Tibial nerve (tissue), 4 donors: ENCODE measurements at regions not wholly inside any gene's neighbourhood (a gene's known extent, or its start where the extent isn't known, plus 50 kb on each side); places are given as distances from the start of the nearest gene placed in this dataset.
A peak's percentile ranks its signal among the peaks of the same experiment; 100 is the strongest.

Source experiments
- DNase-seq, 2 donors: peaks; one replicate each; pipeline ENCODE4 v3.0.0-alpha.2; 2019; ENCODE audit warnings: low spot score in 2 of 2
- H3K27ac ChIP-seq, 4 donors: fragments of 200-600 bp; sonication (generic) in 3 of 4; one replicate each; pipeline ENCODE4 v1.5.1; 2017 to 2019; ENCODE audit warnings: mild to moderate bottlenecking in 1 of 4
- H3K27me3 ChIP-seq, 2 donors: fragments of 200-600 bp; sonication (generic) in 1 of 2; one replicate each; pipeline versions ENCODE4 v1.5.1 to v1.6.0; 2017 to 2019
- H3K36me3 ChIP-seq, 3 donors: fragments of 200-600 bp; sonication (generic); one replicate each; pipeline ENCODE4 v1.5.1; 2018 to 2019
- H3K4me1 ChIP-seq, 4 donors: fragments of 200-600 bp; sonication (generic) in 3 of 4; one replicate each; pipeline ENCODE4 v1.5.1; 2017 to 2019
- H3K4me3 ChIP-seq, 4 donors: fragments of 200-600 bp; sonication (generic) in 3 of 4; one replicate each; pipeline ENCODE4 v1.5.1; 2017 to 2019; ENCODE audit warnings: mild to moderate bottlenecking in 1 of 4, moderate library complexity in 1 of 4
- H3K9me3 ChIP-seq, 4 donors: fragments of 200-600 bp; sonication (generic) in 3 of 4; one replicate each; pipeline ENCODE4 v1.5.1; 2017 to 2019
- EP300 ChIP-seq, 2 donors: sonication (generic); formaldehyde crosslinking; IDR thresholded peaks; one replicate each; pipeline ENCODE4 v1.6.1; 2017; ENCODE audit warnings: antibody characterized with exemption in 2 of 2, mild to moderate bottlenecking in 1 of 2
- POLR2A ChIP-seq, 2 donors: fragments of 450-650 bp; IDR thresholded peaks; one replicate each; pipeline ENCODE4 v1.6.1; 2017; ENCODE audit warnings: antibody characterized with exemption in 2 of 2, mild to moderate bottlenecking in 2 of 2, moderate library complexity in 2 of 2
- WGBS, 2 donors: methylation state at CpG; one replicate each; pipeline ENCODE4 v1.1.5; 2018; 5-methylcytosine and 5-hydroxymethylcytosine counted together
- TF ChIP-seq, protein P1 (sequence below), 5 experiments: fragments of 200-600 bp in 3 of 5; fragments of 450-650 bp in 2 of 5; sonication (generic) in 3 of 5; IDR thresholded peaks; one replicate each; pipeline ENCODE4 v1.5.1; 2016 to 2019; ENCODE audit warnings: antibody characterized with exemption in 5 of 5, mild to moderate bottlenecking in 3 of 5, moderate library complexity in 2 of 5

DNA sequence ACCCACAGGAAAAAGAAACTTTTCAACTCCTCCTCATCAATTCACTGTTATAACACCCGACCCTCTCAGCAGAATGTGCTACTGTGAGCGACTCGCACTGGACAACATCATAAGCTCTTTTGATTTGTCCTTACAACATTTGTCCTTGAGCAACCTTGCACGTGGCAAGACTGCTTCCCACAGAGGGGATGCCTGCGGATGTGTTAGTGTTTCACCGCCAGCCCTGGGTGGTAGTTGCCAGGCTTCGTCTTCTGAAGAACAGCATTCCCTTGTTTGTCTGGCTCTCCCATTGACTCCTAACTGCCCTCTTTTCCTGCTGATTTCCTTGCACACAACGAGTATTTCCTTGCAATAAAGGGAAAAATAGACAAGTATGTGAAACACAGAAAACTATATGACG is 111.4 kb upstream of the SLC7A1 start:
- Histone ChIP-seq H3K27ac (no peak overlapping the region), H3K27me3 (no peaks in the 10 kb centered on the region), H3K9me3 (no peaks in the 10 kb centered on the region), H3K36me3 (no peaks in the 10 kb centered on the region), H3K4me3 (no peak overlapping the region), H3K4me1 (peaks cover 0 to 19% (median 0%) of the 10 kb centered on the region in 4 donors)
- DNase-seq, result no peak
- TF ChIP-seq, protein P1, sequence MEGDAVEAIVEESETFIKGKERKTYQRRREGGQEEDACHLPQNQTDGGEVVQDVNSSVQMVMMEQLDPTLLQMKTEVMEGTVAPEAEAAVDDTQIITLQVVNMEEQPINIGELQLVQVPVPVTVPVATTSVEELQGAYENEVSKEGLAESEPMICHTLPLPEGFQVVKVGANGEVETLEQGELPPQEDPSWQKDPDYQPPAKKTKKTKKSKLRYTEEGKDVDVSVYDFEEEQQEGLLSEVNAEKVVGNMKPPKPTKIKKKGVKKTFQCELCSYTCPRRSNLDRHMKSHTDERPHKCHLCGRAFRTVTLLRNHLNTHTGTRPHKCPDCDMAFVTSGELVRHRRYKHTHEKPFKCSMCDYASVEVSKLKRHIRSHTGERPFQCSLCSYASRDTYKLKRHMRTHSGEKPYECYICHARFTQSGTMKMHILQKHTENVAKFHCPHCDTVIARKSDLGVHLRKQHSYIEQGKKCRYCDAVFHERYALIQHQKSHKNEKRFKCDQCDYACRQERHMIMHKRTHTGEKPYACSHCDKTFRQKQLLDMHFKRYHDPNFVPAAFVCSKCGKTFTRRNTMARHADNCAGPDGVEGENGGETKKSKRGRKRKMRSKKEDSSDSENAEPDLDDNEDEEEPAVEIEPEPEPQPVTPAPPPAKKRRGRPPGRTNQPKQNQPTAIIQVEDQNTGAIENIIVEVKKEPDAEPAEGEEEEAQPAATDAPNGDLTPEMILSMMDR (IDR thresholded peaks at IDR 0.05), result no peak
- TF ChIP-seq POLR2A (IDR thresholded peaks at IDR 0.05) (no peak), EP300 (IDR thresholded peaks at IDR 0.05) (no peak)
- 52 to 58% methylated on average over 9 of the region's 9 CpGs for whole genome bisulfite sequencing, 2 donors

DNA sequence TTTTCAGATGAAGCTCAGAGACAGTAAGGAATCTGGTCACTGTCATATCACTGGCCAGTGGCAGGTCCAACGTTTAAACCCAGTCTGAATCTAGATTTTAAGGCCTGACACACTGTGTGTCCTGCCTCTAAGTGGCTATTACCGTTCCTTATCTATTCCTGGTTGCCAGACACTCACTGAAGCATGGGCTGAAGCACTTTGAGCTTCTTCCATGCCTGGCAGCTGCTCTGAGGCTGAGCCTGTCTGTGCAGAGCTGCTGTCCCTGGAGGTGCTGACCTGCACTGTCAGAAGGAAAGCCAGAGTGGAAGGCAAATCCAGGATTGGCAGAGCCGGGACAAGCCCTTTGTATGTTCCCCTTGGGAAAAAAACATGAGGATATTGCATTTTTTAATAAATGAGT is 109.2 kb upstream of the SLC7A1 start:
- Histone ChIP-seq H3K36me3 (no peaks in the 10 kb centered on the region), H3K4me3 (no peak overlapping the region), H3K27ac (peak overlapping the region in 1 of 4 donors; percentile 28), H3K4me1 (peaks cover 0 to 19% (median 0%) of the 10 kb centered on the region in 4 donors), H3K9me3 (no peaks in the 10 kb centered on the region), H3K27me3 (no peaks in the 10 kb centered on the region)
- no peak for DNase-seq
- WGBS, 2 donors, result 56 to 57% methylated on average over 3 of the region's 3 CpGs
- TF ChIP-seq, protein P1 (IDR thresholded peaks at IDR 0.05), result no peak
- TF ChIP-seq EP300 (IDR thresholded peaks at IDR 0.05), result no peak
- TF ChIP-seq POLR2A (IDR thresholded peaks at IDR 0.05), result no peak

DNA sequence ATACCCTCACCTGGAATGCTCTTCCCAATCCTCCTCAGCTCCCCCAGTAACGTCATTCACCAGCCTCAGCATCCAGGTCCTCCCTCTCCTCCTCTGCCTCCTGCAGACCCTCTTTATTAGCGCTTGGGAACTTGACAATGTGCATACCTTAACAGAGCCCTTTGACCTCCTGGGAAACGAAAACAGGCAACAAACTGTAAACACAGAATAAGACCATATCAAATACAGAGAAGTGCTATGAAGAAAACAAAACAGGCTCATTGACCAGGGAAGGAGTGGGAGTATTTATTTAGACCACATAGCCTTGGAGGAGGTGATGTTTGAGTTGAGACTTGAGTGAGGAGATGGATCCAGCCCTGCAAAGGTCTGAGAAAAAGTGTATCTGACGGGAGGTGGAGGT is 107.9 kb upstream of the SLC7A1 start:
- TF ChIP-seq EP300 (IDR thresholded peaks at IDR 0.05) (no peak), POLR2A (IDR thresholded peaks at IDR 0.05) (no peak)
- TF ChIP-seq, protein P1 (IDR thresholded peaks at IDR 0.05), result no peak
- WGBS, 2 donors, result 65 to 68% methylated on average over 4 of the region's 4 CpGs
- no peak for DNase-seq

DNA sequence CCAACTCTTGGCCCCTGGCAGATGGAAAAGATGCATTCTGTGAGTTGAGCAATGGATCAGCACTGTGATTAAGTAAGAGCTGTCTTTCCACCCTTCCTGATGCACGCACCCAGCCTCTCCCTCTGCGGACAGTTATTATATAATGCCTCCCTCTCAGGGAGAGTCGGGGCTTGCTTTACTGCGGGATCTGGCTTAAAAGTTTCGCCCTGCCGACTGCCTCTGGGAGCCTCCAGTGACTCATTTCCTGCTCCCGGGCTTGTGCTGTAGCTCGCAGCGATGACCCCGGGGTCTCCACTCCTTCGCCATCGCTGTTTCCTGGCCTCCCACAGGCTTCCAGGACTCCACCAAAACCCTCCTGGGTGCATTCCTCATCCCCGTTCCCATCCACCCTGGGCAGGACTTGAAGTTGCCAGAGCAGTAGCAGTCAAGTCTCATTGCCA is 107.4 kb upstream of the SLC7A1 start:
- WGBS, 2 donors, result 18 to 33% methylated on average over 13 of the region's 13 CpGs
- Histone ChIP-seq H3K36me3 (no peaks in the 10 kb centered on the region), H3K9me3 (no peaks in the 10 kb centered on the region), H3K4me1 (peaks cover 0 to 19% (median 0%) of the 10 kb centered on the region in 4 donors), H3K4me3 (peak overlapping the region in 1 of 4 donors; percentile 1), H3K27me3 (no peaks in the 10 kb centered on the region), H3K27ac (peak overlapping the region in 2 of 4 donors; percentile 63 to 71)
- peak in 1 of 2 donors; percentile 38 for DNase-seq
- TF ChIP-seq, protein P1 (IDR thresholded peaks at IDR 0.05), result no peak
- TF ChIP-seq EP300 (IDR thresholded peaks at IDR 0.05) (peak in 1 of 2 donors; percentile 66), POLR2A (IDR thresholded peaks at IDR 0.05) (no peak)

More for the DNA sequence above, 107.9 kb upstream of the SLC7A1 start:
- no peak overlapping the region for H3K4me3 ChIP-seq
- peak overlapping the region in 2 of 4 donors; percentile 63 to 71 for H3K27ac ChIP-seq
- H3K27me3 ChIP-seq, result no peaks in the 10 kb centered on the region
- no peaks in the 10 kb centered on the region for H3K9me3 ChIP-seq
- no peaks in the 10 kb centered on the region for H3K36me3 ChIP-seq
- H3K4me1 ChIP-seq, result peaks cover 0 to 19% (median 0%) of the 10 kb centered on the region in 4 donors

DNA sequence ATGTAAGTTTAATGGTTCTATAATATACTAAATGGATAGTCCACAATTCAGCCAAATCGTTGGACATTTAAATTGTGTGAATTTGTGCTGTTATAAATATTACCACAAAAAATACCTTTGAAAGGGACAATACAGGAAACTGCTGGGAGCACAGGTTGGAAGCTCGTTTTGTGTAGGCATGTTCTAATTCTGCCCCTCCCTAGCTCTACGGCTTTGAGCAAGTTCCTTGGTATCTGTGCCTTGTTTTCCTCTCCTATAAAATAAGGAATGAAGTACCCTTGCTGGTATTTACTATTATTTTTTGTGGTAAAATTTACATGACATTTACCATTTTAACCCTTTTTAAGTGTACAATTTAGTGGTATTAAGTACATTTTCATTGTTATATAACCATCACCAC is 102.6 kb upstream of the SLC7A1 start:
- TF ChIP-seq POLR2A (IDR thresholded peaks at IDR 0.05), result no peak
- TF ChIP-seq, protein P1 (IDR thresholded peaks at IDR 0.05), result no peak
- TF ChIP-seq EP300 (IDR thresholded peaks at IDR 0.05), result no peak
- 88 to 90% methylated on average over 3 of the region's 3 CpGs for WGBS, 2 donors
- no peak overlapping the region for H3K27ac ChIP-seq
- DNase-seq, result no peak
- H3K4me3 ChIP-seq, result no peak overlapping the region
- H3K9me3 ChIP-seq, result no peaks in the 10 kb centered on the region
- H3K36me3 ChIP-seq, result no peaks in the 10 kb centered on the region
- no peaks in the 10 kb centered on the region for H3K27me3 ChIP-seq
- H3K4me1 ChIP-seq, result peaks cover 0 to 6% (median 0%) of the 10 kb centered on the region in 4 donors
